HG02623 (cell line): ENCODE measurements at regions not wholly inside any gene's neighbourhood (a gene's known extent, or its start where the extent isn't known, plus 50 kb on each side); places are given as distances from the start of the nearest gene placed in this dataset.
"Not testable (repeated sequence)": the region's sequence is repeated elsewhere in the genome, so short reads cannot be mapped to it uniquely, and the experiment has no call there.

Source experiments
- ATAC-seq: cut with Tn5 transposase; IDR thresholded peaks from one replicate; pipeline ENCODE4 v1.9.1; 2021; ENCODE audit warnings: moderate library complexity; ENCODE audit not compliant: unreplicated experiment

DNA sequence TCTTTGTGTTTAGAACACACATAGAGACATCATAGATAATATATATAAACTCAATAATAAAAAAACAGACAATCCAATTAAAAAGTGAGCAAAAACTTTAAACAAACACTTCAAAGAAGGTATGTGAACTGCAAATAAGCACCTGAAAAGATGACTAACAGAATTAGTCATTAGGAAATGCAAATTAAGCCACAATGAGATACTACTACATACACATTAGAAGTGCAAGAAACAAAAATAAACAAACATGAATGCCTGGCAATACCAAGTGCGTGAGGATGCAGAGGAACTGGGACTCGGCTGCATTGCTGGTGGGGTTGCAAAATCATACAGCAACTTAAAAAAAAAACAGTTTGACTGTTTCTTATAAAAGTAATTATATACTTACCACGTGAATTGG is 799.0 kb downstream of the KCNJ2 start:
- ATAC-seq: no peak

DNA sequence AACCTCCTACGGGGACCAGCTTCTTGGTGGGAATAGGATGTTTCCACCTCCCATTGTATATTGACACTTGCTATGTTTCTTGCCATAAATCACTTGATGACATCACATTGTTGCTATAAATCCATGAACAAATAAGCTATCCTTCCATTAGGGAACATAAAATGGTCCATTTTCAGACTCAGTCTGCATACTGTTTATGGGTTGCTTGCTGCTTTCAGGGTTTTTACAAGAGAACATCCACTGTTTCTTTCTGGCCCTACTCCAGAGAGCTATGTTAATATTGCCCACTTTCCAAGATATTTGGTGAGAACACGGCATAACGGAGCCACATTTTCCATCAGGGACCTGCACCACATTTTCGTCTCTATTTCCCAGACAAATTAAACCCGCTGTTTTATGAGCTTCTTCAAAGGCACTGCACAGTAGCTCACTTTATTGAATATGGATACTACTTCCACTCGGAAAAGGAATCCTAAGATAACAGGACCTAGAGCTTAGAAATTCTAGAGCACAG is 800.2 kb downstream of the KCNJ2 start:
- ATAC-seq: no peak

DNA sequence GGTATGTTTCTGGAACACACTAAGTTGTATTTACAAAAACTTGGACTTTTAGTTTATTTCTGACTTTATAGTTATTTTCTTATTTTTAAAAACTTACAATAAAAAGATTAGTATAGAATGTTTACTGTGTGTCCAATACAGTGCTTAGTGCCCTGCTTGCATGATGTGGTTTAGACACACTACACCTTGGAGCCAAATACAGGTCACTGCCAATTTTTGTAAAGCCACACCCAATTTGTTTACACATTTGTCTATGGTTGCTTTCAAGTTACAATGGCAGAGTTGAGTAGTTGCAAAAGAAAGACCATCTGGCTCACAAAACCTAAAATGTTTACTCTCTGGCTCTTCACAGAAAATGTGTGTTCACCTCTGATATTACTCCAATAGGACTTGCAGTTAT is 807.1 kb downstream of the KCNJ2 start:
- ATAC-seq: no peak

GRCh38 chr17:70984873-70985272 is 815.5 kb downstream of the KCNJ2 start:
- ATAC-seq: no peak

- peak; percentile 64 for ATAC-seq
Observed at GRCh38 chr17:70987867-70988340, 818.6 kb downstream of the KCNJ2 start.

- no peak for ATAC-seq
Observed at GRCh38 chr17:70988622-70989021, 819.3 kb downstream of the KCNJ2 start.

DNA sequence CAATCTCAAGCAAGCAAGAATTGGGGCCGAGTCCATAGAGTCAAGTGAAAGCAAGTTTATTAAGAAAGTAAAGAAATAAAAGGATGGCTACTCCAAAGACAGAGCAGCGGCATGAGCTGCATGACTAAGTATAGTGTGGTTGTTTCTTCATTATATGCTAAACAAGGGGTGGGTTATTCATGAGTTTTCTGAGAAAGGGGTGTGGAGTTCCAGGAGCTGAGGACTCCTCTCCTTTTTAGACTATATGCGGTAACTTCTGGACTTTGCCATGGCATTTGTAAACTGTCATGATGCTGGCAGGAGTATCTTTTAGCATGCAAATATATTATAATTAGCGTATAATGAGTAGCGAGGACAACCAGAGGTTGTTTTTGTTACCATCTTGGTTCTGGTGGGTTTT is 819.9 kb downstream of the KCNJ2 start:
- no peak for ATAC-seq

DNA sequence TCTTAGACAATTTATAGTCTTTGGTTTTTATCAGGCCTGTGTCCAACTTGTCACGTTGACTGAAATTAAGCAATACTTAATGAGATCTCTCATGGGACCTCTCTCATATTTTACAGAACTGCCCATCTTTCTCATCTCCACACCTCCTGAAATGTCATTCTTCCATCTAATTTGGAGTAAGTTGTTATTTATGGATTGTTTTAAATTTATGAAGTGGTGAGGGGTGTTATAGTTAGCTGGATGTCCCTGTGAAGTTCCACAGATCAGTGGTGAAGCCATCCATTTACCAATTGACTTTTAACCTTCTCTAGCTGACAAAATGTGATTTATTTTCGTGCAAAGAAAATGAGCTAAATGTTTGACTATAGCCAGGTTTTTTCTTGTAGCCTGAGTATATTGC is 824.9 kb downstream of the KCNJ2 start:
- ATAC-seq: no peak

GRCh38 chr17:70995997-70996396 is 826.7 kb downstream of the KCNJ2 start:
- no peak for ATAC-seq

DNA sequence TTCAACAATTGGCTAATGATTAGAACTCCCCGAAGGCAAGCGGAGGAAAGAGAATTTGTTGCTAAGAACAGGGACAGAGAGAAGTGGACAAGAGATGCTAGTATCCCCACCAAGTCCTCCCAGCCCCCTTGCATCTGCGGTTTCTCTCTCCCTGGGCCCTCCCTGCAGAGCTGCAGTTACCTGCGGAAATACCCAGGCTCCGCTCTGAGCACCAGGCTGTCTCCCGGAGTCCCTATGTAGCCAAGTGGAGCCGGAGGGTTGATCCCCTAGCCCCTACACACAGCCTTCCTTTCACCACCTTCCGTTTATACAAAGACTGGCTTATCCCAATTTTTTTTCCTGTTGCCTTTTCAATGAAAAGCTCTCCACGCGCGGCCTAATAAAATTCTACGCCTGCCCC is 834.4 kb downstream of the KCNJ2 start:
- ATAC-seq: no peak

GRCh38 chr17:71004413-71004812 is 835.1 kb downstream of the KCNJ2 start:
- ATAC-seq: no peak

GRCh38 chr17:71011391-71011790 is 842.1 kb downstream of the KCNJ2 start:
- no peak for ATAC-seq

GRCh38 chr17:71019699-71020098 is 850.4 kb downstream of the KCNJ2 start:
- no peak for ATAC-seq

- ATAC-seq: no peak
Observed at GRCh38 chr17:71022758-71023157, 853.4 kb downstream of the KCNJ2 start.

GRCh38 chr17:71023249-71024030 is 854.1 kb downstream of the KCNJ2 start:
- ATAC-seq: no peak

DNA sequence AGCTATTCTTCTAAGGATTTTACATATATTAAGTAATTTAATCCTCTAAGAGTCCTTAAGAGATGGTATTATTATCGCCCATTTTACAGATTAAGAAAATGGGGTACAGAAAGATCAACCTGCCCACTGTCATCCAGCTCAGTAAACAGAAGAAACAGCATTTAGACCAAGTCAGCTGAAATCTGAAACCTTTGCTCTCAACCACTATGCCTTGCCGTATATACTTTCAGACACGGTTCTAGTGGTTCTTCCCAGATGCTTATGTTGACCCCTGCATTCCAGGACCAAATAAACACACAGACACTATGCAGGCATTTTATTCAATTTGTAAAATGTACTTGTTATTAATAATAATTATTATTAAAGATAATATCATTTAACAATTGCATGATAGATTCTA is 854.8 kb downstream of the KCNJ2 start:
- no peak for ATAC-seq

GRCh38 chr17:71024969-71025368 is 855.6 kb downstream of the KCNJ2 start:
- ATAC-seq: no peak

GRCh38 chr17:71029246-71029645 is 859.9 kb downstream of the KCNJ2 start:
- ATAC-seq: no peak

DNA sequence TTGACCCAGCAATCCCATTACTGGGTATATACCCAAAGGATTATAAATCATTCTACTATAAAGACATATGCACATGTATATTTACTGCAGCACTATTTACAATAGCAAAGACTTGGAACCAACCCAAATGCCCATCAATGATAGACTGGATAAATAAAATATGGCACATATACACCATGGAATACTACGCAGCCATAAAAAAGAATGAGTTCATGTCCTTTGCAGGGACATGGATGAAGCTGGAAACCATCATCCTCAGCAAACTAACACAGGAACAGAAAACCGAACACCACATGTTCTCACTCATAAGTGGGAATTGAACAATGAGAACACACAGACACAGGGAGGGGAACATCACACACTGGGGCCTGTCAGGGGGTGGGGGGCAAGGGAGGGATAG is 862.0 kb downstream of the KCNJ2 start:
- ATAC-seq: not testable (repeated sequence)

GRCh38 chr17:71032746-71033273 is 863.5 kb downstream of the KCNJ2 start:
- no peak for ATAC-seq

DNA sequence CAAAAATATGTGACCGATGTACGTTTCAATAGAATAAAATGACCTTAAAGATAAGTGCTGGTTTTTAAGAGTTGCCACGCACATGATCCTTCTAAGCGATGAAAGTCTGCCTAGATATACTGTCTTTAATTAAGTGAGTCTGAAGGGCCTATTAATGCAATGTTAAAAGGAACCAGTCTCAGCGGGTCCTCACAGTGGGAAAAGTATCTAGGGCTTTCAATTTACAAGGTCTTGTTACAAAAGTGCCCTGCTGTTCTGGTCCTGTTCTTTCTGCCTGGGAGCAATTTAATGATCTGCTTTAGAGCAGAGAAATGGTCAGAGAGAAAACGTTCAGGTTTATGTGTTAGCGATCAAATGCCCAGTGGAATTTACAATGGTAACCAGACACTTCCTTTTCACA is 864.0 kb downstream of the KCNJ2 start:
- no peak for ATAC-seq

DNA sequence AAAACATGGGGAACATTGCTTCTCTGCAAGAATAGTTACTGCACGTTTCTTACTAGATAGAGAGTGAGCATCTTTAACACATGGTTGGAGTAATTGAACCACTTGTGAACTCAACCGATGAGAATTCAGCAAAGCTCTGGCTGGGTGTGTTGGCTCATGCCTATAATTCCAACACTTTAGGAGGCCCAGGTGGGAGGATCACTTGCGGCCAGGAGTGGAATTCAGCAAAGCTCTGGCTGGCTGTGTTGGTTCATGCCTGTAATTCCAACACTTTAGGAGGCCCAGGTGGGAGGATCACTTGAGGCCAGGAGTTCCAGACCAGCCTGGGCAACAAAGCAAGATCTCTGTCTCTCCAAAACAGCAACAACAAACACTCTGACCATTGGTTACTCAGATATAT is 865.9 kb downstream of the KCNJ2 start:
- no peak for ATAC-seq

DNA sequence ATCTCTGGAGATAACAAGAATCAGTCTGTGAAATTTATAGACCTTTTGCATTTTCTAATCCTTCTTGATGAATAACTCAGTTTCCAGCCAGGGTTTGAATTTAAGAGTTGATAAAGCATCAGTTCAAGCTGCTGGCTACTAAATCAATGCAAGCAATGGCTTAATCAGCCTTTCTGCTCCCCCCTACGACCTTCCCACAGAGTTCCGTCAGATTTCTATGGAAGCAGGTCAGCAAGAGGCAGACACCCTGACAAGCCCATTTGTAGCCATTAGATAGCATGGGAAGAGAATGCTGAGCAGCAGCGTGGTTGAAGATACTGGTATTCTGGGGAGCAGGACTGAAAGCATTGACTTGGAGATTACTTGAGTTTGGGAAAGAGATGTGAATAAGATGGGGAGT is 868.1 kb downstream of the KCNJ2 start:
- ATAC-seq: no peak
